Cardiac muscle cell (in vitro differentiated cells and primary cell): ENCODE measurements at regions not wholly inside any gene's neighbourhood (a gene's known extent, or its start where the extent isn't known, plus 50 kb on each side); places are given as distances from the start of the nearest gene placed in this dataset.
A peak's percentile ranks its signal among the peaks of the same experiment; 100 is the strongest.

Source experiments
- DNase-seq, 2 donors: peaks; one replicate each; pipeline versions ENCODE4 v3.0.0 to v3.0.0-alpha.2; 2010 to 2017; ENCODE audit warnings: low read depth in 1 of 2, low spot score in 1 of 2
- H3K27ac ChIP-seq: fragments of 200-600 bp; sonication (generic); 2 replicates; pipeline ENCODE4 v1.5.1; 2016
- H3K27me3 ChIP-seq: fragments of 200-600 bp; sonication (generic); 2 replicates; pipeline ENCODE4 v1.6.0; 2016; ENCODE audit warnings: control low read depth
- H3K36me3 ChIP-seq: fragments of 200-600 bp; sonication (generic); 2 replicates; pipeline ENCODE4 v1.5.1; 2016; ENCODE audit warnings: control low read depth
- H3K4me1 ChIP-seq: fragments of 200-600 bp; sonication (generic); 2 replicates; pipeline ENCODE4 v1.8.1; 2017; ENCODE audit warnings: low read depth, mild to moderate bottlenecking, mixed run types
- H3K4me3 ChIP-seq: fragments of 200-600 bp; sonication (generic); 2 replicates; pipeline ENCODE4 v1.5.1; 2016; ENCODE audit warnings: mild to moderate bottlenecking
- H3K9me3 ChIP-seq: fragments of 200-600 bp; sonication (generic); 2 replicates; pipeline ENCODE4 v1.5.1; 2017; ENCODE audit warnings: low read depth, mild to moderate bottlenecking, control low read depth
- CTCF ChIP-seq: IDR thresholded peaks from 2 replicates; pipeline ENCODE4 v1.5.1; 2012; ENCODE audit warnings: low read depth, mild to moderate bottlenecking, low read length

- no peak for TF ChIP-seq CTCF
- Histone ChIP-seq H3K36me3 (no peaks in the 10 kb centered on the region), H3K9me3 (no peaks in the 10 kb centered on the region), H3K4me3 (no peak overlapping the region), H3K27ac (no peak overlapping the region), H3K4me1 (peaks cover 14% of the 10 kb centered on the region), H3K27me3 (no peaks in the 10 kb centered on the region)
- DNase-seq = no peak
Observed at GRCh38 chr13:50459046-50459445, 384.4 kb downstream of the DLEU7 start.

GRCh38 chr13:50459658-50460057, 383.8 kb downstream of the DLEU7 start:
- Histone ChIP-seq H3K27me3 (no peaks in the 10 kb centered on the region), H3K4me3 (no peak overlapping the region), H3K36me3 (no peaks in the 10 kb centered on the region), H3K9me3 (no peaks in the 10 kb centered on the region), H3K4me1 (peaks cover 9% of the 10 kb centered on the region), H3K27ac (no peak overlapping the region)
- no peak for DNase-seq
- no peak for TF ChIP-seq CTCF

GRCh38 chr13:50460358-50460757, 383.1 kb downstream of the DLEU7 start:
- peak in 1 of 2 donors; percentile 41 for DNase-seq
- H3K4me1 ChIP-seq = peaks cover 9% of the 10 kb centered on the region
- H3K4me3 ChIP-seq = no peak overlapping the region
- no peak for TF ChIP-seq CTCF
- no peaks in the 10 kb centered on the region for H3K36me3 ChIP-seq
- H3K9me3 ChIP-seq = no peaks in the 10 kb centered on the region
- H3K27me3 ChIP-seq = no peaks in the 10 kb centered on the region
- no peak overlapping the region for H3K27ac ChIP-seq

- no peak for TF ChIP-seq CTCF
- Histone ChIP-seq H3K9me3 (no peaks in the 10 kb centered on the region), H3K4me1 (peaks cover 9% of the 10 kb centered on the region), H3K4me3 (no peak overlapping the region), H3K27ac (no peak overlapping the region), H3K36me3 (no peaks in the 10 kb centered on the region), H3K27me3 (no peaks in the 10 kb centered on the region)
- no peak for DNase-seq
Observed at GRCh38 chr13:50461189-50461588, 382.3 kb downstream of the DLEU7 start.

- no peaks in the 10 kb centered on the region for H3K27me3 ChIP-seq
- no peaks in the 10 kb centered on the region for H3K9me3 ChIP-seq
- H3K4me1 ChIP-seq = peaks cover 18% of the 10 kb centered on the region
- H3K4me3 ChIP-seq = no peak overlapping the region
- TF ChIP-seq CTCF = no peak
- no peak overlapping the region for H3K27ac ChIP-seq
- DNase-seq = no peak
- no peaks in the 10 kb centered on the region for H3K36me3 ChIP-seq
Observed at GRCh38 chr13:50463719-50464118, 379.8 kb downstream of the DLEU7 start.
